ENCODE measurements at regions not wholly inside any gene's neighbourhood (a gene's known extent, or its start where the extent isn't known, plus 50 kb on each side); places are given as distances from the start of the nearest gene placed in this dataset.
A peak's percentile ranks its signal among the peaks of the same experiment; 100 is the strongest.

GRCh38 chr13:47374741-47375140, 477.9 kb upstream of the HTR2A start:
- no peaks in the 10 kb centered on the region for H3K36me3 ChIP-seq (ENCODE audit: control insufficient read depth, low read depth, low read length)
- no peak overlapping the region for H3K27ac ChIP-seq (ENCODE audit: low read length)
- no peaks in the 10 kb centered on the region for H3K27me3 ChIP-seq (ENCODE audit: control insufficient read depth, insufficient read depth, low read length)
- no peak overlapping the region for H3K9ac ChIP-seq (ENCODE audit: low read length)
- H3K9me3 ChIP-seq (ENCODE audit: control insufficient read depth, low read depth, low read length): peaks cover 8% of the 10 kb centered on the region
- H3K4me1 ChIP-seq (ENCODE audit: control insufficient read depth, low read depth, low read length): peaks cover 14% of the 10 kb centered on the region
- H3K4me3 ChIP-seq (ENCODE audit: low read length): no peak overlapping the region

DNA sequence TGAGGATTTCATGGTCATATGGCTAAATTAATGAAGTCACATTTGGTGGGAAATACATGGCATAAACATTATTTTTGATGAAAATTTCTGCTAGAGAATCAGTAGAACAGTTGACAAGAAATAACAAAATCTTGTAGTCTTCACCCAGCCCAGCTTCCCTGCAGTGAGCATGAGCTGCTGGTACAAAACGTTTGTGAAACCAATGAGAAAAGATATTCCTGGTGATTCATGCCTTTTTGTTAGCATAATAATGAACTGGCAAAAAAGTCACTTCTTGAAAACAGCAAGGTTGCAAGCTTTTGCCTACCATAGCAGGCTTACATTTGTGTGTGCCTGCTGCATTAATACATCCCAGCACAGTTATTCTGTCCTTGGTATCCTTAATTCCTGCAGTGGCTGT, 475.9 kb upstream of the HTR2A start:
- H3K4me1 ChIP-seq (ENCODE audit: control insufficient read depth, low read depth, low read length): peaks cover 14% of the 10 kb centered on the region
- peak overlapping the region; percentile 6 for H3K4me3 ChIP-seq (ENCODE audit: low read length)
- no peaks in the 10 kb centered on the region for H3K36me3 ChIP-seq (ENCODE audit: control insufficient read depth, low read depth, low read length)
- H3K27ac ChIP-seq (ENCODE audit: low read length): no peak overlapping the region
- peaks cover 8% of the 10 kb centered on the region for H3K9me3 ChIP-seq (ENCODE audit: control insufficient read depth, low read depth, low read length)
- H3K9ac ChIP-seq (ENCODE audit: low read length): no peak overlapping the region
- H3K27me3 ChIP-seq (ENCODE audit: control insufficient read depth, insufficient read depth, low read length): no peaks in the 10 kb centered on the region

- Histone ChIP-seq H3K27me3 (ENCODE audit: control insufficient read depth, insufficient read depth, low read length) (no peaks in the 10 kb centered on the region), H3K36me3 (ENCODE audit: control insufficient read depth, low read depth, low read length) (no peaks in the 10 kb centered on the region), H3K9ac (ENCODE audit: low read length) (no peak overlapping the region), H3K4me3 (ENCODE audit: low read length) (no peak overlapping the region), H3K4me1 (ENCODE audit: control insufficient read depth, low read depth, low read length) (no peaks in the 10 kb centered on the region), H3K9me3 (ENCODE audit: control insufficient read depth, low read depth, low read length) (peaks cover 3% of the 10 kb centered on the region), H3K27ac (ENCODE audit: low read length) (no peak overlapping the region)
Measured at GRCh38 chr13:47351798-47352197, 454.9 kb upstream of the HTR2A start.

GRCh38 chr13:47350334-47351124, 453.7 kb upstream of the HTR2A start:
- Histone ChIP-seq H3K4me3 (ENCODE audit: low read length) (no peak overlapping the region), H3K27ac (ENCODE audit: low read length) (no peak overlapping the region), H3K9ac (ENCODE audit: low read length) (no peak overlapping the region), H3K4me1 (ENCODE audit: control insufficient read depth, low read depth, low read length) (no peaks in the 10 kb centered on the region), H3K27me3 (ENCODE audit: control insufficient read depth, insufficient read depth, low read length) (no peaks in the 10 kb centered on the region), H3K9me3 (ENCODE audit: control insufficient read depth, low read depth, low read length) (peaks cover 2% of the 10 kb centered on the region), H3K36me3 (ENCODE audit: control insufficient read depth, low read depth, low read length) (no peaks in the 10 kb centered on the region)

DNA sequence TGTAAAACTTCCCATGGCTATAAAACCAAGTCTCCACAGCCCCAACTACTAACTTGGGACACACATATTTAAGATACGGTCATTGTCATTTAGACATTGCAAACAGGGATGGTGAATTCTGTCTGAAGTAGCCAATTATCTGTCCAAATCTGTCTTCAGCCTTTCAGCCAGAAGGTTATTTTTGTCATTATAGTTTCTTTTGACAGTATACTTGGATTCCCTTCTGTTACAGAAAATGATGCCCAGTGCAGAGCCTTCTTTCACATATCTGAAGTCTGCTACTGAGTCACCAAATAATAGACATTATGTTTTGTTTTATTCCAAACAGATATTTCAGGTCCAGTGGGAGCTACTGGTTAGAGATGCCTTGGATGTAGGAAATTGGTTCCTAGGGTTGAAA, 452.4 kb upstream of the HTR2A start:
- H3K36me3 ChIP-seq (ENCODE audit: control insufficient read depth, low read depth, low read length): no peaks in the 10 kb centered on the region
- no peaks in the 10 kb centered on the region for H3K27me3 ChIP-seq (ENCODE audit: control insufficient read depth, insufficient read depth, low read length)
- no peak overlapping the region for H3K9ac ChIP-seq (ENCODE audit: low read length)
- H3K9me3 ChIP-seq (ENCODE audit: control insufficient read depth, low read depth, low read length): no peaks in the 10 kb centered on the region
- H3K27ac ChIP-seq (ENCODE audit: low read length): no peak overlapping the region
- H3K4me1 ChIP-seq (ENCODE audit: control insufficient read depth, low read depth, low read length): no peaks in the 10 kb centered on the region
- H3K4me3 ChIP-seq (ENCODE audit: low read length): no peak overlapping the region

DNA sequence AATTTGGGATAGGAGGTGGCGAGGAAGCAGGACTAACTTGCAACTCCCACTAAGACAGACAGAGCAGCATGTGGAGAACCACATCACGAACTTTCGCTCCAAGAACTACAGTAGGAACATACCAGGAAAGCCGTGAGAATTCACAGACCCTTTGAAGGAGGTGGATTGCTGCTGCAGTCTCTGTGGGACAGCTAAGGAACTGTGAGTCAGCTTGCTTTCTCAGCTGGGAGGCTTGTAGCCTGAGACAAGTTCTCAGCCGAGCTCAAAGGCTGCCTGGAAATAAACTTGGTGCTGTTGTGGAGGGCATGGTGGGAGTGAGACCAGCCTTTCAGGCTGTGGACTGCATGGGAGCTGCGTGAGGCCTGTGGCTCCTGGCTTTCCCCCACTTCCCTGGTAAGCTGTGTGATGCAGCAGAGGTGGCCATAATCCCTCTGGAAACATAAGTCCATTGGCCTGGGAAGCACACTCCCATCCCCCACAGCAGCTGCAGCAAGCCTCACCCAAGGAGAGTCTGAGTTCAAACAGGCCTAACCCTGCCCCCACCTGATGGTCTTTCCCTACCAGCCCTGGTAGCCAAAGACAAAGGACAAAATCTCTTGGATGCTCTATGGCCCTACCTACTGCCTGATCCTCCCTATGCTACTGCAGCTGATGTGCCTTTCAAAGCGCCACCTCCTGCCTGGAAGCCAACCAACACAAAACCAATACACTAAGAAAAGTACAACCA, 441.1 kb upstream of the HTR2A start:
- Histone ChIP-seq H3K27me3 (ENCODE audit: control insufficient read depth, insufficient read depth, low read length) (no peaks in the 10 kb centered on the region), H3K27ac (ENCODE audit: low read length) (no peak overlapping the region), H3K4me3 (ENCODE audit: low read length) (no peak overlapping the region), H3K9me3 (ENCODE audit: control insufficient read depth, low read depth, low read length) (peaks cover 3% of the 10 kb centered on the region), H3K4me1 (ENCODE audit: control insufficient read depth, low read depth, low read length) (peaks cover 7% of the 10 kb centered on the region), H3K36me3 (ENCODE audit: control insufficient read depth, low read depth, low read length) (no peaks in the 10 kb centered on the region), H3K9ac (ENCODE audit: low read length) (no peak overlapping the region)

GRCh38 chr13:47334173-47334572, 437.3 kb upstream of the HTR2A start:
- Histone ChIP-seq H3K4me1 (ENCODE audit: control insufficient read depth, low read depth, low read length) (peaks cover 7% of the 10 kb centered on the region), H3K36me3 (ENCODE audit: control insufficient read depth, low read depth, low read length) (no peaks in the 10 kb centered on the region), H3K4me3 (ENCODE audit: low read length) (no peak overlapping the region), H3K9ac (ENCODE audit: low read length) (no peak overlapping the region), H3K9me3 (ENCODE audit: control insufficient read depth, low read depth, low read length) (no peaks in the 10 kb centered on the region), H3K27me3 (ENCODE audit: control insufficient read depth, insufficient read depth, low read length) (no peaks in the 10 kb centered on the region), H3K27ac (ENCODE audit: low read length) (no peak overlapping the region)

- Histone ChIP-seq H3K9me3 (ENCODE audit: control insufficient read depth, low read depth, low read length) (no peaks in the 10 kb centered on the region), H3K27me3 (ENCODE audit: control insufficient read depth, insufficient read depth, low read length) (no peaks in the 10 kb centered on the region), H3K4me1 (ENCODE audit: control insufficient read depth, low read depth, low read length) (no peaks in the 10 kb centered on the region), H3K9ac (ENCODE audit: low read length) (no peak overlapping the region), H3K27ac (ENCODE audit: low read length) (no peak overlapping the region), H3K4me3 (ENCODE audit: low read length) (no peak overlapping the region), H3K36me3 (ENCODE audit: control insufficient read depth, low read depth, low read length) (no peaks in the 10 kb centered on the region)
Measured at GRCh38 chr13:47332149-47332548, 435.3 kb upstream of the HTR2A start.

DNA sequence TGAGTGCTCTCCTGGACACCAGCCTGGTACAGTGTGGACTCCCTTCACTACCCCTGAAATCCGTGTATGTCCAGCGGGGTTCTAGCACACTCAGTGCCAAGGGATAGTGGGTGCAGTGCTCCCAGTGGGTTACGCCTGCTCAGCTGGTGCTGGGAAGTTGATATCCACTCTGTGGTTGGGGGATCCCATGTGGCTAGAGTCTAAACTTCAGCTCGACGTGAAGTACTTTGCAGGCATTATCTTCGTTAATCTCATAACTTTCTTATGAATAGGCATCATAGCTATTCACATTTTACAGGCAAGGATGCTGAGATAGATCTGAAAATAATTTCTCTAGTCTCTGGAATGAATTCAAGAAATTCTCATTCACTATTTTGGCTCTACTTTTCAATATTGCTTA, 433.2 kb upstream of the HTR2A start:
- Histone ChIP-seq H3K4me3 (ENCODE audit: low read length) (no peak overlapping the region), H3K27ac (ENCODE audit: low read length) (no peak overlapping the region)

GRCh38 chr13:47327861-47328260, 431.0 kb upstream of the HTR2A start:
- no peaks in the 10 kb centered on the region for H3K9me3 ChIP-seq (ENCODE audit: control insufficient read depth, low read depth, low read length)
- no peak overlapping the region for H3K9ac ChIP-seq (ENCODE audit: low read length)
- no peaks in the 10 kb centered on the region for H3K27me3 ChIP-seq (ENCODE audit: control insufficient read depth, insufficient read depth, low read length)
- H3K27ac ChIP-seq (ENCODE audit: low read length): no peak overlapping the region
- H3K36me3 ChIP-seq (ENCODE audit: control insufficient read depth, low read depth, low read length): no peaks in the 10 kb centered on the region
- H3K4me3 ChIP-seq (ENCODE audit: low read length): no peak overlapping the region
- no peaks in the 10 kb centered on the region for H3K4me1 ChIP-seq (ENCODE audit: control insufficient read depth, low read depth, low read length)

More for the DNA sequence above, 433.2 kb upstream of the HTR2A start:
- Histone ChIP-seq H3K4me1 (ENCODE audit: control insufficient read depth, low read depth, low read length) (no peaks in the 10 kb centered on the region), H3K27me3 (ENCODE audit: control insufficient read depth, insufficient read depth, low read length) (no peaks in the 10 kb centered on the region), H3K9me3 (ENCODE audit: control insufficient read depth, low read depth, low read length) (no peaks in the 10 kb centered on the region), H3K36me3 (ENCODE audit: control insufficient read depth, low read depth, low read length) (no peaks in the 10 kb centered on the region), H3K9ac (ENCODE audit: low read length) (no peak overlapping the region)

GRCh38 chr13:47326061-47326460, 429.2 kb upstream of the HTR2A start:
- H3K9ac ChIP-seq (ENCODE audit: low read length): no peak overlapping the region

GRCh38 chr13:47317356-47317755, 420.5 kb upstream of the HTR2A start:
- no peaks in the 10 kb centered on the region for H3K4me1 ChIP-seq (ENCODE audit: control insufficient read depth, low read depth, low read length)
- no peak overlapping the region for H3K4me3 ChIP-seq (ENCODE audit: low read length)
- H3K27ac ChIP-seq (ENCODE audit: low read length): no peak overlapping the region
- no peaks in the 10 kb centered on the region for H3K36me3 ChIP-seq (ENCODE audit: control insufficient read depth, low read depth, low read length)
- no peak overlapping the region for H3K9ac ChIP-seq (ENCODE audit: low read length)
- H3K9me3 ChIP-seq (ENCODE audit: control insufficient read depth, low read depth, low read length): no peaks in the 10 kb centered on the region
- no peaks in the 10 kb centered on the region for H3K27me3 ChIP-seq (ENCODE audit: control insufficient read depth, insufficient read depth, low read length)

More at GRCh38 chr13:47326061-47326460, 429.2 kb upstream of the HTR2A start:
- H3K27me3 ChIP-seq (ENCODE audit: control insufficient read depth, insufficient read depth, low read length): no peaks in the 10 kb centered on the region
- H3K27ac ChIP-seq (ENCODE audit: low read length): no peak overlapping the region
- no peaks in the 10 kb centered on the region for H3K9me3 ChIP-seq (ENCODE audit: control insufficient read depth, low read depth, low read length)
- no peaks in the 10 kb centered on the region for H3K4me1 ChIP-seq (ENCODE audit: control insufficient read depth, low read depth, low read length)
- H3K4me3 ChIP-seq (ENCODE audit: low read length): no peak overlapping the region
- H3K36me3 ChIP-seq (ENCODE audit: control insufficient read depth, low read depth, low read length): no peaks in the 10 kb centered on the region

Measured in iPS-18a (cell line).